H1 (cell line): ENCODE measurements at regions not wholly inside any gene's neighbourhood (a gene's known extent, or its start where the extent isn't known, plus 50 kb on each side); places are given as distances from the start of the nearest gene placed in this dataset.

Experiments
- ZNF274 ChIP-seq: IDR thresholded peaks from 2 replicates; pipeline ENCODE4 v1.7.0; 2012; ENCODE audit warnings: low read length, borderline replicate concordance; ENCODE audit errors: extremely low read depth
- TF ChIP-seq, protein P1 (sequence below), 3 experiments: IDR thresholded peaks; 1 replicate in 2 of 3; 2 replicates in 1 of 3; pipeline versions ENCODE4 v1.5.1 to v1.6.1; 2011; ENCODE audit warnings: low read length in 3 of 3, mild to moderate bottlenecking in 3 of 3, inconsistent platforms in 2 of 3, low read depth in 1 of 3, moderate library complexity in 1 of 3; ENCODE audit not compliant: insufficient read depth in 1 of 3; ENCODE audit errors: control extremely low read depth in 1 of 3

GRCh38 chr1:190685676-190686075 lies 208.0 kb upstream of the BRINP3 start:
- TF ChIP-seq, protein P1, sequence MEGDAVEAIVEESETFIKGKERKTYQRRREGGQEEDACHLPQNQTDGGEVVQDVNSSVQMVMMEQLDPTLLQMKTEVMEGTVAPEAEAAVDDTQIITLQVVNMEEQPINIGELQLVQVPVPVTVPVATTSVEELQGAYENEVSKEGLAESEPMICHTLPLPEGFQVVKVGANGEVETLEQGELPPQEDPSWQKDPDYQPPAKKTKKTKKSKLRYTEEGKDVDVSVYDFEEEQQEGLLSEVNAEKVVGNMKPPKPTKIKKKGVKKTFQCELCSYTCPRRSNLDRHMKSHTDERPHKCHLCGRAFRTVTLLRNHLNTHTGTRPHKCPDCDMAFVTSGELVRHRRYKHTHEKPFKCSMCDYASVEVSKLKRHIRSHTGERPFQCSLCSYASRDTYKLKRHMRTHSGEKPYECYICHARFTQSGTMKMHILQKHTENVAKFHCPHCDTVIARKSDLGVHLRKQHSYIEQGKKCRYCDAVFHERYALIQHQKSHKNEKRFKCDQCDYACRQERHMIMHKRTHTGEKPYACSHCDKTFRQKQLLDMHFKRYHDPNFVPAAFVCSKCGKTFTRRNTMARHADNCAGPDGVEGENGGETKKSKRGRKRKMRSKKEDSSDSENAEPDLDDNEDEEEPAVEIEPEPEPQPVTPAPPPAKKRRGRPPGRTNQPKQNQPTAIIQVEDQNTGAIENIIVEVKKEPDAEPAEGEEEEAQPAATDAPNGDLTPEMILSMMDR (IDR thresholded peaks at IDR 0.05; ENCODE audit: control extremely low read depth in 1 of 3, insufficient read depth in 1 of 3, low read depth in 1 of 3, low read length in 3 of 3): no peak
- no peak for TF ChIP-seq ZNF274
